ENCODE measurements at regions not wholly inside any gene's neighbourhood (a gene's known extent, or its start where the extent isn't known, plus 50 kb on each side); places are given as distances from the start of the nearest gene placed in this dataset.

DNA sequence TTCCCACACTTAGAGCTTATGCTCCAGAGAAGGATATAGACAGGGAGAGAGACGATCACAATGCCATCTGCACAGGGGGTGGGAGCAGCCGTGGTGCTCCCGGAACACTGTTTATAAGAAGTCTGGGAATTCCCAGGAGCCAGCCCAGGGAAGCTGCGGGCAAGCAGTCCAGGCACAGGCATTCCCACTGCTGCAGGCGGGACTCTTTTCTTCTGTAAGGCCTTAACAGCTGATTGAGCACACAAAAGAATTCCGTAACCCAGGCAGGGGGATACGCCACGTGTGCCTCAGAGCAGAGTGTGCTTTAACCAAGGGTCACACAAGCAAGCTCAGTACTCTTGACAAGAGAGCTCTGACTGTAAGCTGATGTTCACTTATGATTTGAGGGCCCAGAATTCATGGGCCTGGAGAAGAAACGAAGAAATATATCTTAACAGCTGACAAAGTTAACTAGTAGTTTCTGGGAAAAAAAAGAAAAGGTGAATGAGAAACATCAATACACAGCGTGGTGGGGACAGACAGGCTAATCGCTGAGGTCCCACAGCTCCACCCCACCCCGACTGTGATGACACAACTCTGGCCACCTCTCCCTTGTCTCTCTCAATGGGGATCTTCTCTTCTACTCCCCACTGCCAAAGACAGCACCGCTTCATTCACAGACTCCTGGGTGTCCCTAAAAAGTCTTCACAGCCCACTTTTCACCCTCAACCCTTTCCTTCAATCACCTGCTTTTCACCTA, 85.9 kb upstream of the SIMC1 start:
- TF ChIP-seq CTCF (IDR thresholded peaks at IDR 0.05) = no peak
- TF ChIP-seq POLR2A (IDR thresholded peaks at IDR 0.05) = no peak
